ENCODE measurements at regions not wholly inside any gene's neighbourhood (a gene's known extent, or its start where the extent isn't known, plus 50 kb on each side); places are given as distances from the start of the nearest gene placed in this dataset.

DNA sequence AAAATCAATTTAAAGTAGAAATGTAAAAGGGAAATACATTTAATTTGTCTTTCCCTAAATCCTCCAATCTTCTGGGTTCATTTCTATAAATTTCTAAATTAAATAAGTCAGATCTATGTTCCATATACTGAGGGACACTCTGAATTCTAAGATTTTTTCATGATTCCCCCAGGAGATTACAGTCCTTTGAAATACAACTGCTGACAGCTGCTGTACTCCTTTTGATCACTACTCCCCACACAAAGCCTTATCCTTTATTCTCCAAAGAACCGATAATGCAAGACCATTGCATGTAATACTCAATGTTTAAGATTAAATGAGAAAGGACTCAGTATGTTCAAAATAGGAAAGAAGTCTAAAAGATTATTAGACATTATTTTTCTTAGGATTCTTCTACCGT is 865.7 kb downstream of the EPHA3 start:
- Histone ChIP-seq H3K27me3 (ENCODE audit: control insufficient read depth in 4 of 4, insufficient read depth in 4 of 4, low read length in 3 of 4) (no peaks in the 10 kb centered on the region), H3K27ac (ENCODE audit: low read depth in 1 of 2, low read length in 2 of 2) (no peak overlapping the region), H3K36me3 (ENCODE audit: control insufficient read depth in 4 of 4, insufficient read depth in 3 of 4, low read depth in 1 of 4, low read length in 3 of 4) (no peaks in the 10 kb centered on the region), H3K4me1 (ENCODE audit: control insufficient read depth in 4 of 4, insufficient read depth in 4 of 4, low read length in 3 of 4) (no peaks in the 10 kb centered on the region), H3K4me3 (ENCODE audit: low read depth in 1 of 3, low read length in 3 of 3) (no peak overlapping the region), H3K9me3 (ENCODE audit: control insufficient read depth in 4 of 4, low read length in 3 of 4) (no peaks in the 10 kb centered on the region), H3K9ac (ENCODE audit: low read depth in 1 of 2, low read length in 2 of 2) (no peak overlapping the region)
- DNase-seq (ENCODE audit: low spot score): no peak
- 87% methylated on average over 2 of the region's 2 CpGs for WGBS
- TF ChIP-seq FOXA2 (IDR thresholded peaks at IDR 0.05): no peak
- no peak for TF ChIP-seq FOXA1 (IDR thresholded peaks at IDR 0.05)
- TF ChIP-seq, protein P1, sequence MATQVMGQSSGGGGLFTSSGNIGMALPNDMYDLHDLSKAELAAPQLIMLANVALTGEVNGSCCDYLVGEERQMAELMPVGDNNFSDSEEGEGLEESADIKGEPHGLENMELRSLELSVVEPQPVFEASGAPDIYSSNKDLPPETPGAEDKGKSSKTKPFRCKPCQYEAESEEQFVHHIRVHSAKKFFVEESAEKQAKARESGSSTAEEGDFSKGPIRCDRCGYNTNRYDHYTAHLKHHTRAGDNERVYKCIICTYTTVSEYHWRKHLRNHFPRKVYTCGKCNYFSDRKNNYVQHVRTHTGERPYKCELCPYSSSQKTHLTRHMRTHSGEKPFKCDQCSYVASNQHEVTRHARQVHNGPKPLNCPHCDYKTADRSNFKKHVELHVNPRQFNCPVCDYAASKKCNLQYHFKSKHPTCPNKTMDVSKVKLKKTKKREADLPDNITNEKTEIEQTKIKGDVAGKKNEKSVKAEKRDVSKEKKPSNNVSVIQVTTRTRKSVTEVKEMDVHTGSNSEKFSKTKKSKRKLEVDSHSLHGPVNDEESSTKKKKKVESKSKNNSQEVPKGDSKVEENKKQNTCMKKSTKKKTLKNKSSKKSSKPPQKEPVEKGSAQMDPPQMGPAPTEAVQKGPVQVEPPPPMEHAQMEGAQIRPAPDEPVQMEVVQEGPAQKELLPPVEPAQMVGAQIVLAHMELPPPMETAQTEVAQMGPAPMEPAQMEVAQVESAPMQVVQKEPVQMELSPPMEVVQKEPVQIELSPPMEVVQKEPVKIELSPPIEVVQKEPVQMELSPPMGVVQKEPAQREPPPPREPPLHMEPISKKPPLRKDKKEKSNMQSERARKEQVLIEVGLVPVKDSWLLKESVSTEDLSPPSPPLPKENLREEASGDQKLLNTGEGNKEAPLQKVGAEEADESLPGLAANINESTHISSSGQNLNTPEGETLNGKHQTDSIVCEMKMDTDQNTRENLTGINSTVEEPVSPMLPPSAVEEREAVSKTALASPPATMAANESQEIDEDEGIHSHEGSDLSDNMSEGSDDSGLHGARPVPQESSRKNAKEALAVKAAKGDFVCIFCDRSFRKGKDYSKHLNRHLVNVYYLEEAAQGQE (IDR thresholded peaks at IDR 0.05): no peak
- no peak for TF ChIP-seq RXRA (IDR thresholded peaks at IDR 0.05)
- TF ChIP-seq, protein P2, sequence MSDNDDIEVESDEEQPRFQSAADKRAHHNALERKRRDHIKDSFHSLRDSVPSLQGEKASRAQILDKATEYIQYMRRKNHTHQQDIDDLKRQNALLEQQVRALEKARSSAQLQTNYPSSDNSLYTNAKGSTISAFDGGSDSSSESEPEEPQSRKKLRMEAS (IDR thresholded peaks at IDR 0.05): no peak
- TF ChIP-seq RAD21 (IDR thresholded peaks at IDR 0.05): no peak
- TF ChIP-seq JUND (IDR thresholded peaks at IDR 0.05): no peak
- TF ChIP-seq TAF1 (conservative IDR thresholded peaks at IDR 0.05): no peak
- TF ChIP-seq, protein P3, sequence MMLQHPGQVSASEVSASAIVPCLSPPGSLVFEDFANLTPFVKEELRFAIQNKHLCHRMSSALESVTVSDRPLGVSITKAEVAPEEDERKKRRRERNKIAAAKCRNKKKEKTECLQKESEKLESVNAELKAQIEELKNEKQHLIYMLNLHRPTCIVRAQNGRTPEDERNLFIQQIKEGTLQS (IDR thresholded peaks at IDR 0.05): no peak
- TF ChIP-seq, protein P4, sequence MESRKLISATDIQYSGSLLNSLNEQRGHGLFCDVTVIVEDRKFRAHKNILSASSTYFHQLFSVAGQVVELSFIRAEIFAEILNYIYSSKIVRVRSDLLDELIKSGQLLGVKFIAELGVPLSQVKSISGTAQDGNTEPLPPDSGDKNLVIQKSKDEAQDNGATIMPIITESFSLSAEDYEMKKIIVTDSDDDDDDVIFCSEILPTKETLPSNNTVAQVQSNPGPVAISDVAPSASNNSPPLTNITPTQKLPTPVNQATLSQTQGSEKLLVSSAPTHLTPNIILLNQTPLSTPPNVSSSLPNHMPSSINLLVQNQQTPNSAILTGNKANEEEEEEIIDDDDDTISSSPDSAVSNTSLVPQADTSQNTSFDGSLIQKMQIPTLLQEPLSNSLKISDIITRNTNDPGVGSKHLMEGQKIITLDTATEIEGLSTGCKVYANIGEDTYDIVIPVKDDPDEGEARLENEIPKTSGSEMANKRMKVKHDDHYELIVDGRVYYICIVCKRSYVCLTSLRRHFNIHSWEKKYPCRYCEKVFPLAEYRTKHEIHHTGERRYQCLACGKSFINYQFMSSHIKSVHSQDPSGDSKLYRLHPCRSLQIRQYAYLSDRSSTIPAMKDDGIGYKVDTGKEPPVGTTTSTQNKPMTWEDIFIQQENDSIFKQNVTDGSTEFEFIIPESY (IDR thresholded peaks at IDR 0.05): no peak

DNA sequence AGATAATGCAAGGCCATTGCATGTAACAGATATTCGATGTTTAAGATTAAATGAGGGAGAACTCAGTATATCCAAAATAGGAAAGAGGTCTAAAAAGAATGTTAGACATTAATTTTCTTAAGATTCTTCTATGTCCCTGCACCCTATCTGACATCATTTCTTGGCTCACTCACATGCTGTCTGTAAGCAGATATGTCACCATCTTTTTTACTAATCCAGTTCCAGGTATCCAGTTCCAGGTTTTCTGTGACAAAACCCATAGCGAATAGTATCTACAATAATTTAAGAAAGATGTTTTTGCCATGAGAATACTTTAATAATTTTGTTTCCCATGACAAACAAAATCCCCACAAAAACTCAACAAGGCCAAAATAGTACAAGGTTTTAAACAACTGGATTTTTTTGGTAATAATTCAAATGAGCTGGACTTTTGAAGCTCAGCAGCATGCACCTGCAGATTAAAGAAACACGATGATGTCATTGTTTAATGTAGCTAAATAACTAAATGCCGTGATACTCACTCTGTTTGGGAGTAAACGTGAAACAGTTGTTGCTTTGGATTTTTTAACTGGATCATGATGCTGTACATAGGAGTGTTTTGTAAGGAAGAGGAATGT is 867.6 kb downstream of the EPHA3 start:
- H3K36me3 ChIP-seq (ENCODE audit: control insufficient read depth in 4 of 4, insufficient read depth in 3 of 4, low read depth in 1 of 4, low read length in 3 of 4): no peaks in the 10 kb centered on the region
- no peak overlapping the region for H3K4me3 ChIP-seq (ENCODE audit: low read depth in 1 of 3, low read length in 3 of 3)
- no peaks in the 10 kb centered on the region for H3K4me1 ChIP-seq (ENCODE audit: control insufficient read depth in 4 of 4, insufficient read depth in 4 of 4, low read length in 3 of 4)
- H3K9ac ChIP-seq (ENCODE audit: low read depth in 1 of 2, low read length in 2 of 2): no peak overlapping the region
- H3K27ac ChIP-seq (ENCODE audit: low read depth in 1 of 2, low read length in 2 of 2): no peak overlapping the region
- DNase-seq (ENCODE audit: low spot score): no peak
- H3K27me3 ChIP-seq (ENCODE audit: control insufficient read depth in 4 of 4, insufficient read depth in 4 of 4, low read length in 3 of 4): no peaks in the 10 kb centered on the region
- H3K9me3 ChIP-seq (ENCODE audit: control insufficient read depth in 4 of 4, low read length in 3 of 4): no peaks in the 10 kb centered on the region
- WGBS: 65% methylated on average over 5 of the region's 5 CpGs
- TF ChIP-seq EGR1 (IDR thresholded peaks at IDR 0.05; ENCODE audit: low read depth in 2 of 2) (no peak), HNF4G (IDR thresholded peaks at IDR 0.05) (no peak), RAD21 (IDR thresholded peaks at IDR 0.05) (no peak), RXRA (IDR thresholded peaks at IDR 0.05) (no peak), JUND (IDR thresholded peaks at IDR 0.05) (no peak), FOXA1 (IDR thresholded peaks at IDR 0.05) (no peak), GABPA (IDR thresholded peaks at IDR 0.05 in 1 of 2, conservative IDR thresholded peaks at IDR 0.05 in 1 of 2) (no peak), HNF4A (conservative IDR thresholded peaks at IDR 0.05) (no peak), FOXA2 (IDR thresholded peaks at IDR 0.05) (no peak), SP1 (IDR thresholded peaks at IDR 0.05) (no peak), TAF1 (conservative IDR thresholded peaks at IDR 0.05) (no peak)
- TF ChIP-seq, protein P1 (IDR thresholded peaks at IDR 0.05): no peak
- TF ChIP-seq, protein P2 (IDR thresholded peaks at IDR 0.05): no peak
- TF ChIP-seq, protein P3 (IDR thresholded peaks at IDR 0.05): no peak
- TF ChIP-seq, protein P5, sequence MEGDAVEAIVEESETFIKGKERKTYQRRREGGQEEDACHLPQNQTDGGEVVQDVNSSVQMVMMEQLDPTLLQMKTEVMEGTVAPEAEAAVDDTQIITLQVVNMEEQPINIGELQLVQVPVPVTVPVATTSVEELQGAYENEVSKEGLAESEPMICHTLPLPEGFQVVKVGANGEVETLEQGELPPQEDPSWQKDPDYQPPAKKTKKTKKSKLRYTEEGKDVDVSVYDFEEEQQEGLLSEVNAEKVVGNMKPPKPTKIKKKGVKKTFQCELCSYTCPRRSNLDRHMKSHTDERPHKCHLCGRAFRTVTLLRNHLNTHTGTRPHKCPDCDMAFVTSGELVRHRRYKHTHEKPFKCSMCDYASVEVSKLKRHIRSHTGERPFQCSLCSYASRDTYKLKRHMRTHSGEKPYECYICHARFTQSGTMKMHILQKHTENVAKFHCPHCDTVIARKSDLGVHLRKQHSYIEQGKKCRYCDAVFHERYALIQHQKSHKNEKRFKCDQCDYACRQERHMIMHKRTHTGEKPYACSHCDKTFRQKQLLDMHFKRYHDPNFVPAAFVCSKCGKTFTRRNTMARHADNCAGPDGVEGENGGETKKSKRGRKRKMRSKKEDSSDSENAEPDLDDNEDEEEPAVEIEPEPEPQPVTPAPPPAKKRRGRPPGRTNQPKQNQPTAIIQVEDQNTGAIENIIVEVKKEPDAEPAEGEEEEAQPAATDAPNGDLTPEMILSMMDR (IDR thresholded peaks at IDR 0.05; ENCODE audit: low read depth, low read length, missing input control): no peak
